ENCODE measurements at regions not wholly inside any gene's neighbourhood (a gene's known extent, or its start where the extent isn't known, plus 50 kb on each side); places are given as distances from the start of the nearest gene placed in this dataset.

- no peak overlapping the region for H3K4me3 ChIP-seq (ENCODE audit: low read depth, low read length)
- no peak for TF ChIP-seq CTCF (conservative IDR thresholded peaks at IDR 0.05; ENCODE audit: low read depth, low read length)
- DNase-seq (ENCODE audit: low read depth) = no peak
Observed at GRCh38 chr2:11022064-11022463, 110.3 kb downstream of the KCNF1 start.

GRCh38 chr2:11022591-11023273 is 111.0 kb downstream of the KCNF1 start:
- no peak for TF ChIP-seq CTCF (conservative IDR thresholded peaks at IDR 0.05; ENCODE audit: low read depth, low read length)

GRCh38 chr2:11023326-11024258 is 111.9 kb downstream of the KCNF1 start:
- TF ChIP-seq CTCF (conservative IDR thresholded peaks at IDR 0.05; ENCODE audit: low read depth, low read length) = no peak
- H3K4me3 ChIP-seq (ENCODE audit: low read depth, low read length) = no peak overlapping the region
- DNase-seq (ENCODE audit: low read depth) = no peak

More at GRCh38 chr2:11022591-11023273, 111.0 kb downstream of the KCNF1 start:
- no peak overlapping the region for H3K4me3 ChIP-seq (ENCODE audit: low read depth, low read length)
- DNase-seq (ENCODE audit: low read depth) = peak; percentile 20

GRCh38 chr2:11024259-11024645 is 112.5 kb downstream of the KCNF1 start:
- TF ChIP-seq CTCF (conservative IDR thresholded peaks at IDR 0.05; ENCODE audit: low read depth, low read length) = no peak
- no peak overlapping the region for H3K4me3 ChIP-seq (ENCODE audit: low read depth, low read length)
- no peak for DNase-seq (ENCODE audit: low read depth)

GRCh38 chr2:11024687-11025086 is 113.0 kb downstream of the KCNF1 start:
- TF ChIP-seq CTCF (conservative IDR thresholded peaks at IDR 0.05; ENCODE audit: low read depth, low read length) = no peak
- H3K4me3 ChIP-seq (ENCODE audit: low read depth, low read length) = no peak overlapping the region
- no peak for DNase-seq (ENCODE audit: low read depth)

- no peak for DNase-seq (ENCODE audit: low read depth)
- no peak for TF ChIP-seq CTCF (conservative IDR thresholded peaks at IDR 0.05; ENCODE audit: low read depth, low read length)
- H3K4me3 ChIP-seq (ENCODE audit: low read depth, low read length) = no peak overlapping the region
Observed at GRCh38 chr2:11026286-11026921, 114.7 kb downstream of the KCNF1 start.
